ENCODE measurements at regions not wholly inside any gene's neighbourhood (a gene's known extent, or its start where the extent isn't known, plus 50 kb on each side); places are given as distances from the start of the nearest gene placed in this dataset.

DNA sequence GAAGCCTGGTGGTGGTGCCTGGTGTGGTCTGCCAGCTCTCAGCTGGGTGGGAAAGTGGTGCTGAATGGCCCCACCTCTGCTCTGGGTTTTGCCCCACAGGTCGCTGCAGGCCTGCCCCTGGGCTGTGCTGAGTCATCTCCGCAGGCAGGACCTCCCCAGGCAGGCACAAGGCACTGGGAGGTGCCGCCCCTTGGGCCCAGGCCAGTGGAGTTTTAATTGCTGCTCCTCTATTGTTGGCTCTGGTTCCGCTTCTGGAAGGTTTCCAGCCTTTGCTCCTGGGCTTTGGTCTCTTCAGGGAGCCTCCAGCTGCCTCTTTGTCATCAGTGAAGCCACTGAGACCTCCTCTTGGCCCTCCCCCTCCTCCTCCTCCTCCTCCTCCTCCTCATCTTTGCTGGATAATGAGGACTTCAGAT lies 180.3 kb upstream of the GRB10 start:
- peak; percentile 33 for DNase-seq (ENCODE audit: low read depth)

GRCh38 chr7:50962281-50962883 lies 179.7 kb upstream of the GRB10 start:
- no peak for DNase-seq (ENCODE audit: low read depth)

GRCh38 chr7:50960621-50961310 lies 178.1 kb upstream of the GRB10 start:
- no peak for DNase-seq (ENCODE audit: low read depth)

GRCh38 chr7:50959991-50960390 lies 177.3 kb upstream of the GRB10 start:
- DNase-seq (ENCODE audit: low read depth) = no peak

DNA sequence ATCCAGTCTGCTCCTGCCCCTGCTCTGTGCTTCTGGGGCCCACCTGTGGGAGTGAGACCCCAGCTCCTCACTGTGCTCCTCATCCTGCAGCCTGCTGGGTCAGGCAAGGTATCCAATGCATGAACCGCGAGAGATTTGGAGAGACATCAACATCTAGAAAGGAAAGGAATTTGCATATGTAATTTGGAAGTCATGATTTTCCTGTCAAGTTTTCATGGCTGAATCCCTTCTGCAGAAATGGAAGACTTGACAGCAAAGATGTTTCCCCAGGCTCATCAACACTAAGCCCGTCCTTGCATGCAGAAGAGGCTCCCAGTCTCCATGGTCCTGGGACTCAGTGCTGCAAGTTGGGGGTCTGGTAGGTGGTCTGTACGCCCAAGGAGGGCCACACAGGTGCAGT lies 176.9 kb upstream of the GRB10 start:
- no peak for DNase-seq (ENCODE audit: low read depth)

GRCh38 chr7:50957855-50958254 lies 175.2 kb upstream of the GRB10 start:
- DNase-seq (ENCODE audit: low read depth) = no peak

DNA sequence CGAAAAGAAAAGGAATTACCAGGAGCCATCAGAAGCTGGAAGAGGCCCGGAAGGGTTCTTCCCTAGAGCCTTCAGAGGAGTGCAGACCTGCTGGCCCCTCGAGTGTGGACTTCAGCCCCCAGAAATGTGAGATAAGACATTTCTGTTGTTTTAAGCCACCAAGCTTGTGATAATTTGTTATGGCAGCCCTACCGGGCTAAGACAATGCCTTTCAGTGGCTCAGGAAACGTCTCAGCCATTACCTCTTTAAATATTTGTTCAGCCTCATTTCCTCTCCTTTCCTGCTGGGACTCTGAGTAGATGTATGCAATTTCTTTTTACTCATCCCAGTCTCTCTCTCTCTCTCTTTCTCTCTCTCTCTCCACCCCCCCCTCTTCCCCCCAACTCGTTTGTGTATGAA lies 174.7 kb upstream of the GRB10 start:
- DNase-seq (ENCODE audit: low read depth) = no peak

DNA sequence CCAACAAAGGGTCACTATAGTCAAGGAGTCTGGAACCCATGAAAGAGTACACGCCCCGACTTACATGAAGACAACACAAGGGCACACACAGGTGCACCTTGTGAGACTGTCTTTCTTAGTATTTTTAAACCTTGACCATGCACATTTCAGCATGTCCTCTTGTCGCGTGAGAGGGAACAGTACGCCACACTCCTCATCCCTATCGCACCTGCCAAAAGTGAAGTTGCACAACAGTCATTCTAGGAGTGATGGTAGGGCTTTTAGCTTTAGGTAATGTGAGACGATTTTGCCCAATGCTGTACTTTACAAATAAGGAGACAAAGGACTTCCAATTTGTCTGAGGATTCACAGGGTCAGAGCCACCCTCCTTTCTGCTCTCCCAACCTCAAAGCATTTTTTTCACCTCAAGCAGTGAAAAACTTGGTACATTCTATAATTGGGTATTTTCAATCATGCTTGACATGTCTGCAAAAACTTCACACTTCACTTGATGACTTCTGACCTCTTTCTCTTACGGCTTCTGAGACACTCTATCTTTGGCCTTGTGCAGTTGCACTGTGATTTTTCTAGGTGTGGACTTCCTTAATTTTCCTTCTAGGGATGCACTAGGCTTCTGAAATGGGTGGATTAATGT lies 173.9 kb upstream of the GRB10 start:
- DNase-seq (ENCODE audit: low read depth) = no peak

DNA sequence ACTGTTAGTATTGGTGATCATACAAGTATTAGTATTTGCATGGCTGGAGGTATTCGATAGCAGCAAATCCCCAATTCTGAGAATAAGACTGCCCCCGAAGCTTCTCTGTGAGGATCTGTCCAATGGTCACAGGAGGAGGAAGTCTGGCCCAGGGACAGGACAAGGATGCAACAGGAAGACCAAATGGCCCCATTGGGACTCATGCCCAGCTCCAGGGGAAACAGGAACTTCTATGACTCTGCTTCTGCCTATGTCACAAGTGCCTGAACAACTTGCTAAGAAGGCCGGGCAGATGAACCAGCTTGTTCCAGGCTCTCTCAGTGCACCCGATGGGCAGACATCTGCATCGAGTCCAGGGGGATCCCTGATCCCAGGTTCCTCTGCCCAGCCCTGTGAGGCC lies 172.0 kb upstream of the GRB10 start:
- DNase-seq (ENCODE audit: low read depth) = no peak

GRCh38 chr7:50954245-50954644 lies 171.5 kb upstream of the GRB10 start:
- DNase-seq (ENCODE audit: low read depth) = no peak

GRCh38 chr7:50953820-50954219 lies 171.1 kb upstream of the GRB10 start:
- peak; percentile 48 for DNase-seq (ENCODE audit: low read depth)

DNA sequence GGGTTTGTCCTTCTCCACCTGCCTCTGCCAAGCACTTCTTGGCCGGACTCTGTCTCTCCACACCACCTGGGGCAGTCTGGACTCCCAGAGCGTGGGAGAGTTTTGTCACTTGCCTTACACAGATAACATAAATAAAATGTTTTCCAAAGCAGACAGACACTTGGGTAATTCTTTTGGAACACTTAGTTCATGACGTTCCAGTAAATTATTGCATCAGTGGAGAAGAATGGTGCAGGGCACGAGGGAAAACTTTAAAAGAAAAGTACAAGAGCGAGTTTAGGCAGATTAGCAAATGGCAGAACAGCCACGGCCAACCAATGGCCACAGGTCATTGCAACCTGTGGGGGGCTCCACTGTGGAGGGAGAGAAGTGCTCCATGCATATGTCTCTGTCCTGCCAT lies 170.6 kb upstream of the GRB10 start:
- no peak for DNase-seq (ENCODE audit: low read depth)

DNA sequence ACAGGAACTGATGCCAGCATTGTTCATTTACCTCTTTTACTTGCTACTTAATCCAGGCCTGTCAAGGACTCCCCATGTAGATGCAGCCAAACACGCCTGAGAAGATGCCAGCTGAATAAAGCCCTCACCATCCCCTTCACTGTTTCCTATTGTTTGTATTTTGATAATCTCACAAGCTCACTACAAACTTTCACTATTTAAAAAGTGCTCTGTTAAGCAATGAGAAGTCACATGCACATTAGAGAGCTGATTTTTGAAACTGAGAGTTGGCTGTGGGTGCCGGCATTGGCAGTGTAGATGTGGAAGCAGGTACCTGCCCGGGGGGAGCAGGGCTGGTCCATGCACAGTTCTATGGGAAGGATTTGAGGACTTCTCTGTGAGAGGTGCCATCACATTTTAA lies 169.8 kb upstream of the GRB10 start:
- no peak for DNase-seq (ENCODE audit: low read depth)

- DNase-seq (ENCODE audit: low read depth) = no peak
These were observed 169.4 kb upstream of the GRB10 start for GRCh38 chr7:50952120-50952519.

DNA sequence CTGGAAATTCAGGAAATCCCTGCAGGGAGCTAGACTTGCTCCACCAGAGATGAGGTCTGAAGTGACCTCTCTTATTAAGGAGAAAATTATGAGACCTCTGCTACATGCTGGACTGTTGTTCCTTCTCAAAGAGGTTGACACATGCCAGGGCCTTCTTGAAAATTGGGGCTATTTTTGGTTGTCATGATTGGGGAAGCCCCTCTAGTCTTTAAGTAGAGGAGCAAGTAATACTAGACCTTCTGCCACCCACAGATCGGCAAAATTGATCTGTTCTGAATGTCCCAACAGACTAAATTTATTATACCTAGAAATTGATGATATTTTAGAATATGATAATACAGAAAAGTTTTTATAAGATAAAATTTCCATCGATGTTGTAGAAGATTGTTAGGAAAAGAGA lies 160.8 kb upstream of the GRB10 start:
- no peak for DNase-seq (ENCODE audit: low read depth)

DNA sequence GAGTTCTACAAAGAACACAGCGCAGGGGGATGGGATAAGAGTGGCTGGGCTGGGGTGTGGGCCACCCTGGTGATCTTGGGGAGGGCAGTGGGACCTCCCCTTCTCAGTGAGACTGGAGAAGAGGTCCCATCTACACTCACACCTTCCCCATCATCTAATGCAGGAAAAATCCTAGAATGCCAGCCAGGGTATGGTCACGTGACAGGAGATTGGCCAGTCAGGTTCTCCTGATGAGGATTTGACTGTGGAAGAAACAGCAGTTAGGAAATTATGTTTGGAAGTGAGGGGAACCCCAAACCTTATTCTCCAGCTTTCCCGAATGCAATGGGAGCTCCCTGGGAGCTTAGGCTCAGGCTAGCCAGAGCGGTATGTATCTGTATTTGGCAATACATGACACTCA lies 158.8 kb upstream of the GRB10 start:
- DNase-seq (ENCODE audit: low read depth) = no peak

GRCh38 chr7:50940621-50941020 lies 157.9 kb upstream of the GRB10 start:
- no peak for DNase-seq (ENCODE audit: low read depth)

GRCh38 chr7:50939021-50939420 lies 156.3 kb upstream of the GRB10 start:
- DNase-seq (ENCODE audit: low read depth) = peak; percentile 18

DNA sequence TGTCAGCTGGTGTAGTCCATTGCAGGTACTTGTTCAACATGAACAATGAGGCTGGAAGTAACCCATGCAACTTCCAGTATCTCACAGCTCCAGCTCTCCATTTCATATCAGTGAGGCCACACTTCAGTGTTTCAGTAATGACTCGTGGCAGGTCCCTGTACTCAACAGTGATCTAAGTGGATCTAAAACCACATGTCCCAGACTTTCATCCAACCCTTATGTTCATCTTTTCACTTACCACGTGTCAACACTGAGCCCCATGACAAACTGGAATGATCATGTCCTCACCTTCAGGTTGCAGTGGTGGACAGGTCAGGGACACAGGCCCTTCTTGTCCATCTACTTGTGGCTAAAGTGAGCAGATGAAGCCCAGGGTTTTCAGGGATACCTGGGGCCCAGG lies 155.0 kb upstream of the GRB10 start:
- no peak for DNase-seq (ENCODE audit: low read depth)

DNA sequence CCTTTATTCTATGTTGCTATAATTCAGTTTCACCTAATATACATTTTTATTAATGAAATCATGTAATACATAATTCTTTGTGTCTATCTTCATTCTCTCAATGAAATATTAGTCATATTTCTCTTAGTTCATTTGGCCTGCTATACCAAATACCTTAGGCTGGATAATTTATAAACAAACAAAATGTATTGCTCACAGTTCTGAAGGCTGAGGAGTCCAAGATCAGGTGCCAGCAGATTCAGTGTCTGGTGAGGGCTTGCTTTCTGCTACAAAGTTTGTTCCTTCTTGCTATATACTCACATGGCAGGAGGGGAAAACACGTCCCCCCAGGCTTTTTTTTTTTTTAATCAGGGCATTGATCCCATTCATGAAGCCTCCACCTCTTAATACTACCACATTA lies 143.4 kb upstream of the GRB10 start:
- DNase-seq (ENCODE audit: low read depth) = no peak

- no peak for DNase-seq (ENCODE audit: low read depth)
These were observed 140.8 kb upstream of the GRB10 start for GRCh38 chr7:50923476-50923875.

- no peak for DNase-seq (ENCODE audit: low read depth)
These were observed 138.6 kb upstream of the GRB10 start for GRCh38 chr7:50921114-50921813.

GRCh38 chr7:50920031-50920635 lies 137.4 kb upstream of the GRB10 start:
- no peak for DNase-seq (ENCODE audit: low read depth)
